SH-SY5Y (cell line): ENCODE measurements at regions not wholly inside any gene's neighbourhood (a gene's known extent, or its start where the extent isn't known, plus 50 kb on each side); places are given as distances from the start of the nearest gene placed in this dataset.

Experiments
- GATA2 ChIP-seq: IDR thresholded peaks from 2 replicates; pipeline ENCODE4 v1.6.1; 2011; ENCODE audit warnings: mild to moderate bottlenecking, low read depth, low read length
- GATA3 ChIP-seq: IDR thresholded peaks from 2 replicates; pipeline ENCODE4 v1.6.1; 2011; ENCODE audit warnings: low read depth, mild to moderate bottlenecking, low read length, moderate library complexity

- TF ChIP-seq GATA2 (no peak), GATA3 (no peak)
These were observed 603.5 kb downstream of the UTRN start for GRCh38 chr6:144888621-144889020.
